ENCODE measurements at regions not wholly inside any gene's neighbourhood (a gene's known extent, or its start where the extent isn't known, plus 50 kb on each side); places are given as distances from the start of the nearest gene placed in this dataset.

GRCh38 chr18:27661320-27662018 is 476.4 kb upstream of the CHST9 start:
- H2AFZ ChIP-seq, result no peak overlapping the region
- no peaks in the 10 kb centered on the region for H3K27me3 ChIP-seq (ENCODE audit: control insufficient read depth, insufficient read depth, low read length)
- no peak overlapping the region for H3K4me3 ChIP-seq (ENCODE audit: low read depth, low read length)
- H3K9me3 ChIP-seq (ENCODE audit: control insufficient read depth, low read length), result no peaks in the 10 kb centered on the region
- no peaks in the 10 kb centered on the region for H3K79me2 ChIP-seq
- H3K4me2 ChIP-seq (ENCODE audit: low read length), result no peak overlapping the region
- H3K27ac ChIP-seq, result no peak overlapping the region
- TF ChIP-seq CTCF (IDR thresholded peaks at IDR 0.05), result no peak
- no peaks in the 10 kb centered on the region for H3K36me3 ChIP-seq (ENCODE audit: control insufficient read depth, insufficient read depth, low read length)
- H3K4me1 ChIP-seq, result no peaks in the 10 kb centered on the region
- no peak overlapping the region for H3K9ac ChIP-seq

GRCh38 chr18:27656905-27657304 is 471.8 kb upstream of the CHST9 start:
- TF ChIP-seq CTCF (IDR thresholded peaks at IDR 0.05), result no peak
- Histone ChIP-seq H3K36me3 (ENCODE audit: control insufficient read depth, insufficient read depth, low read length) (no peaks in the 10 kb centered on the region), H3K4me1 (no peaks in the 10 kb centered on the region), H2AFZ (no peak overlapping the region), H3K4me2 (ENCODE audit: low read length) (no peak overlapping the region), H3K4me3 (ENCODE audit: low read depth, low read length) (no peak overlapping the region), H3K27me3 (ENCODE audit: control insufficient read depth, insufficient read depth, low read length) (no peaks in the 10 kb centered on the region), H3K9me3 (ENCODE audit: control insufficient read depth, low read length) (no peaks in the 10 kb centered on the region), H3K79me2 (no peaks in the 10 kb centered on the region), H3K9ac (no peak overlapping the region), H3K27ac (no peak overlapping the region)

GRCh38 chr18:27656167-27656778 is 471.2 kb upstream of the CHST9 start:
- Histone ChIP-seq H2AFZ (no peak overlapping the region), H3K79me2 (no peaks in the 10 kb centered on the region), H3K27ac (no peak overlapping the region), H3K36me3 (ENCODE audit: control insufficient read depth, insufficient read depth, low read length) (no peaks in the 10 kb centered on the region), H3K9me3 (ENCODE audit: control insufficient read depth, low read length) (no peaks in the 10 kb centered on the region), H3K9ac (no peak overlapping the region), H3K27me3 (ENCODE audit: control insufficient read depth, insufficient read depth, low read length) (no peaks in the 10 kb centered on the region), H3K4me3 (ENCODE audit: low read depth, low read length) (no peak overlapping the region), H3K4me2 (ENCODE audit: low read length) (no peak overlapping the region), H3K4me1 (no peaks in the 10 kb centered on the region)
- no peak for TF ChIP-seq CTCF (IDR thresholded peaks at IDR 0.05)

GRCh38 chr18:27653247-27653646 is 468.1 kb upstream of the CHST9 start:
- Histone ChIP-seq H3K9ac (no peak overlapping the region), H3K27ac (no peak overlapping the region), H2AFZ (no peak overlapping the region), H3K36me3 (ENCODE audit: control insufficient read depth, insufficient read depth, low read length) (no peaks in the 10 kb centered on the region), H3K4me2 (ENCODE audit: low read length) (no peak overlapping the region), H3K79me2 (no peaks in the 10 kb centered on the region), H3K4me3 (ENCODE audit: low read depth, low read length) (no peak overlapping the region), H3K9me3 (ENCODE audit: control insufficient read depth, low read length) (no peaks in the 10 kb centered on the region), H3K27me3 (ENCODE audit: control insufficient read depth, insufficient read depth, low read length) (no peaks in the 10 kb centered on the region), H3K4me1 (no peaks in the 10 kb centered on the region)
- no peak for TF ChIP-seq CTCF (IDR thresholded peaks at IDR 0.05)

Measured in parathyroid adenoma (tissue), 2 donors.